ENCODE measurements at regions not wholly inside any gene's neighbourhood (a gene's known extent, or its start where the extent isn't known, plus 50 kb on each side); places are given as distances from the start of the nearest gene placed in this dataset.

DNA sequence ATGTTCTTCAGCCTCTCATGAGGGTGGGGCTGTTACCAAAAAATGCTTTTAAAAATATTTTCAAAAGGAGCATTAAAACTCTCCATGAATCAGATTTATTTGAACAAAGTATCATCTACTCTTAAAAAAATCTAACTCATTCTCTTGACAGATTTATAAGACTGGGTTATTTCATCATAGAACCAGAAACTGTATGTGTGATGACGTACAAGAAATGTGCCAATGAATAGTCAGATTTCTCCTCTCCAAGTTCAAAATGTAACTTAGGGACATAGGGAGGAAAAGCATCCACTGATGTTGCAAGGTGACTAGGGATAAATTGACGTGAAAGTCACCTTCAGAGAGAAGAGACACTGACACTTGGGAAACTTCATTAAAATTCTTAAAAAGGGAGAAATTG, 89.1 kb upstream of the CLNK start:
- no peak for DNase-seq
- 100% methylated on average over 2 of the region's 2 CpGs for WGBS (ENCODE audit: insufficient coverage, low lambda C conversion rate)

GRCh38 chr4:10773010-10773409, 88.4 kb upstream of the CLNK start:
- H3K27me3 ChIP-seq (ENCODE audit: control insufficient read depth, insufficient read depth, low read length): no peaks in the 10 kb centered on the region
- no peak overlapping the region for H3K27ac ChIP-seq (ENCODE audit: low read length)
- H3K36me3 ChIP-seq (ENCODE audit: control insufficient read depth, insufficient read depth, low read length): no peaks in the 10 kb centered on the region
- no peaks in the 10 kb centered on the region for H3K4me1 ChIP-seq (ENCODE audit: control insufficient read depth, insufficient read depth, low read length)
- 50% methylated on average over 1 of the region's 3 CpGs for WGBS (ENCODE audit: insufficient coverage, low lambda C conversion rate)
- H3K9me3 ChIP-seq (ENCODE audit: control insufficient read depth, low read depth, low read length): no peaks in the 10 kb centered on the region
- no peak for DNase-seq
- H3K4me3 ChIP-seq (ENCODE audit: low read length): no peak overlapping the region

More for the DNA sequence above, 89.1 kb upstream of the CLNK start:
- Histone ChIP-seq H3K27ac (ENCODE audit: low read length) (no peak overlapping the region), H3K4me1 (ENCODE audit: control insufficient read depth, insufficient read depth, low read length) (no peaks in the 10 kb centered on the region), H3K27me3 (ENCODE audit: control insufficient read depth, insufficient read depth, low read length) (no peaks in the 10 kb centered on the region), H3K36me3 (ENCODE audit: control insufficient read depth, insufficient read depth, low read length) (no peaks in the 10 kb centered on the region), H3K4me3 (ENCODE audit: low read length) (no peak overlapping the region), H3K9me3 (ENCODE audit: control insufficient read depth, low read depth, low read length) (no peaks in the 10 kb centered on the region)

GRCh38 chr4:10765386-10765785, 80.8 kb upstream of the CLNK start:
- Histone ChIP-seq H3K27me3 (ENCODE audit: control insufficient read depth, insufficient read depth, low read length) (no peaks in the 10 kb centered on the region), H3K9me3 (ENCODE audit: control insufficient read depth, low read depth, low read length) (no peaks in the 10 kb centered on the region), H3K36me3 (ENCODE audit: control insufficient read depth, insufficient read depth, low read length) (no peaks in the 10 kb centered on the region), H3K4me1 (ENCODE audit: control insufficient read depth, insufficient read depth, low read length) (no peaks in the 10 kb centered on the region), H3K4me3 (ENCODE audit: low read length) (no peak overlapping the region), H3K27ac (ENCODE audit: low read length) (no peak overlapping the region)
- no CpG with 5 or more reads among the region's 3 CpGs for WGBS (ENCODE audit: insufficient coverage, low lambda C conversion rate)
- DNase-seq: no peak

GRCh38 chr4:10762561-10762960, 78.0 kb upstream of the CLNK start:
- Histone ChIP-seq H3K27me3 (ENCODE audit: control insufficient read depth, insufficient read depth, low read length) (no peaks in the 10 kb centered on the region), H3K9me3 (ENCODE audit: control insufficient read depth, low read depth, low read length) (no peaks in the 10 kb centered on the region), H3K36me3 (ENCODE audit: control insufficient read depth, insufficient read depth, low read length) (no peaks in the 10 kb centered on the region), H3K27ac (ENCODE audit: low read length) (no peak overlapping the region), H3K4me1 (ENCODE audit: control insufficient read depth, insufficient read depth, low read length) (no peaks in the 10 kb centered on the region), H3K4me3 (ENCODE audit: low read length) (no peak overlapping the region)
- WGBS (ENCODE audit: insufficient coverage, low lambda C conversion rate): no CpG with 5 or more reads among the region's 4 CpGs
- no peak for DNase-seq

- H3K4me3 ChIP-seq (ENCODE audit: low read length): no peak overlapping the region
- H3K27me3 ChIP-seq (ENCODE audit: control insufficient read depth, insufficient read depth, low read length): no peaks in the 10 kb centered on the region
- H3K4me1 ChIP-seq (ENCODE audit: control insufficient read depth, insufficient read depth, low read length): no peaks in the 10 kb centered on the region
- H3K9me3 ChIP-seq (ENCODE audit: control insufficient read depth, low read depth, low read length): no peaks in the 10 kb centered on the region
- H3K27ac ChIP-seq (ENCODE audit: low read length): no peak overlapping the region
- H3K36me3 ChIP-seq (ENCODE audit: control insufficient read depth, insufficient read depth, low read length): no peaks in the 10 kb centered on the region
- no peak for DNase-seq
- no CpG with 5 or more reads among the region's 1 CpG for WGBS (ENCODE audit: insufficient coverage, low lambda C conversion rate)
Observed at GRCh38 chr4:10761903-10762302, 77.3 kb upstream of the CLNK start.

GRCh38 chr4:10760086-10760485, 75.5 kb upstream of the CLNK start:
- H3K4me1 ChIP-seq (ENCODE audit: control insufficient read depth, insufficient read depth, low read length): no peaks in the 10 kb centered on the region
- H3K36me3 ChIP-seq (ENCODE audit: control insufficient read depth, insufficient read depth, low read length): no peaks in the 10 kb centered on the region
- no peaks in the 10 kb centered on the region for H3K27me3 ChIP-seq (ENCODE audit: control insufficient read depth, insufficient read depth, low read length)
- DNase-seq: no peak
- WGBS (ENCODE audit: insufficient coverage, low lambda C conversion rate): no CpG with 5 or more reads among the region's 3 CpGs
- no peak overlapping the region for H3K27ac ChIP-seq (ENCODE audit: low read length)
- no peaks in the 10 kb centered on the region for H3K9me3 ChIP-seq (ENCODE audit: control insufficient read depth, low read depth, low read length)
- no peak overlapping the region for H3K4me3 ChIP-seq (ENCODE audit: low read length)

- no peaks in the 10 kb centered on the region for H3K27me3 ChIP-seq (ENCODE audit: control insufficient read depth, insufficient read depth, low read length)
- DNase-seq: no peak
Observed at GRCh38 chr4:10758906-10759305, 74.3 kb upstream of the CLNK start.

GRCh38 chr4:10753856-10754402, 69.4 kb upstream of the CLNK start:
- DNase-seq: no peak
- WGBS (ENCODE audit: insufficient coverage, low lambda C conversion rate): no CpG with 5 or more reads among the region's 2 CpGs
- Histone ChIP-seq H3K27ac (ENCODE audit: low read length) (no peak overlapping the region), H3K27me3 (ENCODE audit: control insufficient read depth, insufficient read depth, low read length) (no peaks in the 10 kb centered on the region), H3K36me3 (ENCODE audit: control insufficient read depth, insufficient read depth, low read length) (no peaks in the 10 kb centered on the region), H3K4me1 (ENCODE audit: control insufficient read depth, insufficient read depth, low read length) (no peaks in the 10 kb centered on the region), H3K9me3 (ENCODE audit: control insufficient read depth, low read depth, low read length) (no peaks in the 10 kb centered on the region), H3K4me3 (ENCODE audit: low read length) (no peak overlapping the region)

More at GRCh38 chr4:10758906-10759305, 74.3 kb upstream of the CLNK start:
- Histone ChIP-seq H3K4me1 (ENCODE audit: control insufficient read depth, insufficient read depth, low read length) (no peaks in the 10 kb centered on the region), H3K9me3 (ENCODE audit: control insufficient read depth, low read depth, low read length) (no peaks in the 10 kb centered on the region), H3K4me3 (ENCODE audit: low read length) (no peak overlapping the region), H3K27ac (ENCODE audit: low read length) (no peak overlapping the region), H3K36me3 (ENCODE audit: control insufficient read depth, insufficient read depth, low read length) (no peaks in the 10 kb centered on the region)

- no peaks in the 10 kb centered on the region for H3K9me3 ChIP-seq (ENCODE audit: control insufficient read depth, low read depth, low read length)
- no peaks in the 10 kb centered on the region for H3K27me3 ChIP-seq (ENCODE audit: control insufficient read depth, insufficient read depth, low read length)
- H3K36me3 ChIP-seq (ENCODE audit: control insufficient read depth, insufficient read depth, low read length): no peaks in the 10 kb centered on the region
- WGBS (ENCODE audit: insufficient coverage, low lambda C conversion rate): no CpG with 5 or more reads among the region's 5 CpGs
- H3K4me3 ChIP-seq (ENCODE audit: low read length): no peak overlapping the region
- no peak for DNase-seq
- H3K4me1 ChIP-seq (ENCODE audit: control insufficient read depth, insufficient read depth, low read length): no peaks in the 10 kb centered on the region
- no peak overlapping the region for H3K27ac ChIP-seq (ENCODE audit: low read length)
Observed at GRCh38 chr4:10753336-10753735, 68.8 kb upstream of the CLNK start.

GRCh38 chr4:10750714-10751113, 66.1 kb upstream of the CLNK start:
- Histone ChIP-seq H3K27me3 (ENCODE audit: control insufficient read depth, insufficient read depth, low read length) (no peaks in the 10 kb centered on the region), H3K27ac (ENCODE audit: low read length) (no peak overlapping the region), H3K4me1 (ENCODE audit: control insufficient read depth, insufficient read depth, low read length) (no peaks in the 10 kb centered on the region), H3K4me3 (ENCODE audit: low read length) (no peak overlapping the region), H3K9me3 (ENCODE audit: control insufficient read depth, low read depth, low read length) (no peaks in the 10 kb centered on the region), H3K36me3 (ENCODE audit: control insufficient read depth, insufficient read depth, low read length) (no peaks in the 10 kb centered on the region)
- no CpG with 5 or more reads among the region's 5 CpGs for WGBS (ENCODE audit: insufficient coverage, low lambda C conversion rate)
- no peak for DNase-seq

DNA sequence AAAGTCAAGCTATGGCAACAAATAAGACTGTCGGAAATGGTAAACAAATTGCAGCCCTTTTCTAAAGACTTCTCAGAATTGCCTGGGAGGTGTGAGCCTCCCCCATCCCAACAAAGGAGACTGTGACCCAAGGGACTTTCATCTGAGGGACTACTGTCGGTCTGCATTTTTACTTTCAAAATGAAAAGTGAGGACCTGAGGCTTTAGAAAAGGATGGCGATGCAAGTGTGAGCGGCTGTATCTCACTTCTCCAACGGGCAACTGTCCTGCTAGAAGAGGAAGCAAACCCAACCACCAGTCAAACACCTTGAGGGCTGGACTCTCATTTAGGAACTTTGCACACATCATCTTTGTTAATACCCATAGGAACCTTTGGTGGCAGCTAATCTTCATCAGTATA, 62.6 kb upstream of the CLNK start:
- Histone ChIP-seq H3K4me1 (ENCODE audit: control insufficient read depth, insufficient read depth, low read length) (no peaks in the 10 kb centered on the region), H3K27me3 (ENCODE audit: control insufficient read depth, insufficient read depth, low read length) (no peaks in the 10 kb centered on the region), H3K9me3 (ENCODE audit: control insufficient read depth, low read depth, low read length) (no peaks in the 10 kb centered on the region), H3K4me3 (ENCODE audit: low read length) (no peak overlapping the region), H3K27ac (ENCODE audit: low read length) (no peak overlapping the region), H3K36me3 (ENCODE audit: control insufficient read depth, insufficient read depth, low read length) (no peaks in the 10 kb centered on the region)
- 100% methylated on average over 1 of the region's 5 CpGs for WGBS (ENCODE audit: insufficient coverage, low lambda C conversion rate)
- no peak for DNase-seq
